H1 (cell line): ENCODE measurements at regions not wholly inside any gene's neighbourhood (a gene's known extent, or its start where the extent isn't known, plus 50 kb on each side); places are given as distances from the start of the nearest gene placed in this dataset.

Source experiments
- BCL11A ChIP-seq, 2 experiments: IDR thresholded peaks; one replicate each; pipeline ENCODE4 v1.6.1; 2011; ENCODE audit warnings: low read depth in 2 of 2, low read length in 2 of 2, mild to moderate bottlenecking in 2 of 2
- CTBP2 ChIP-seq: IDR thresholded peaks from 2 replicates; pipeline ENCODE4 v1.7.0; 2011; ENCODE audit warnings: borderline replicate concordance, mild to moderate bottlenecking, moderate library complexity, mixed read lengths, low read length; ENCODE audit not compliant: insufficient read depth, insufficient read length
- HDAC2 ChIP-seq, 2 experiments: fragments of 300-600 bp in 1 of 2; sonication (generic) in 1 of 2; IDR thresholded peaks; 2 replicates each; pipeline ENCODE4 v1.6.1; 2011 to 2012; ENCODE audit warnings: low read depth in 2 of 2, low read length in 2 of 2, mild to moderate bottlenecking in 2 of 2, moderate library complexity in 2 of 2, borderline replicate concordance in 1 of 2, inconsistent platforms in 1 of 2
- JUND ChIP-seq: IDR thresholded peaks from 2 replicates; pipeline ENCODE4 v1.6.1; 2011; ENCODE audit warnings: mild to moderate bottlenecking, improper control_type of control experiment, low read length
- NANOG ChIP-seq: IDR thresholded peaks from 2 replicates; pipeline ENCODE4 v1.6.1; 2011; ENCODE audit warnings: low read length, low read depth, mild to moderate bottlenecking, inconsistent platforms; ENCODE audit not compliant: insufficient read depth, poor library complexity, severe bottlenecking
- POU5F1 ChIP-seq: IDR thresholded peaks from 2 replicates; pipeline ENCODE4 v1.6.1; 2011; ENCODE audit warnings: low read depth, mild to moderate bottlenecking, low read length, moderate library complexity
- RAD21 ChIP-seq, 2 experiments: IDR thresholded peaks in 1 of 2; conservative IDR thresholded peaks in 1 of 2; 2 replicates each; pipeline ENCODE4 v1.6.1; 2011; ENCODE audit warnings: low read depth in 2 of 2, low read length in 2 of 2, improper control_type of control experiment in 1 of 2, inconsistent platforms in 1 of 2, mild to moderate bottlenecking in 1 of 2, moderate library complexity in 1 of 2
- SIN3A ChIP-seq, 2 experiments: IDR thresholded peaks in 1 of 2; conservative IDR thresholded peaks in 1 of 2; 2 replicates each; pipeline ENCODE4 v1.6.1; 2011 to 2012; ENCODE audit warnings: low read length in 2 of 2, improper control_type of control experiment in 1 of 2, low read depth in 1 of 2, mild to moderate bottlenecking in 1 of 2
- TEAD4 ChIP-seq: IDR thresholded peaks from 2 replicates; pipeline ENCODE4 v1.6.1; 2012; ENCODE audit warnings: low read depth, low read length, inconsistent platforms, mixed read lengths
- TF ChIP-seq, protein P1 (sequence below): fragments of 300-600 bp; sonication (generic); IDR thresholded peaks from 2 replicates; pipeline ENCODE4 v1.7.1; 2012; ENCODE audit warnings: low read length, moderate library complexity, mild to moderate bottlenecking, inconsistent platforms; ENCODE audit not compliant: insufficient replicate concordance

DNA sequence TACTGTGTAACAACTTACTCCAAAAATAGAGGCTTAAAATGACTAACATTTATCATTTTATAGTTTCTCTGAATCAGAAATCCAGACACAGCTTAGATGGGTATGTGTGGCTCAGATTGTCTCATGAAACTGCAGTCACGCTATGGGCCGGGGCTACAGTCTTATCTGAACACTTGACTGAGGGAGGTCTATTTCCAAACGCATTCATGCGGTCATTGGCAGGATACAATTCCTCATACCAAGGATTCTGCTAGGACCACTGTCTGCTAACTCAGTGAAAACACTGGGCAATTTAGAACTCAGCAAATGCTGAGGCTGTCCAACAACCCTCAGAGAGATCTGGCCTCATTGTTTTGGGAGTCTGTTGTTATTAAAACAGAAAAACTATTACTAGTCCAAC, 178.6 kb downstream of the TBX15 start (continued):
- TF ChIP-seq, protein P1, sequence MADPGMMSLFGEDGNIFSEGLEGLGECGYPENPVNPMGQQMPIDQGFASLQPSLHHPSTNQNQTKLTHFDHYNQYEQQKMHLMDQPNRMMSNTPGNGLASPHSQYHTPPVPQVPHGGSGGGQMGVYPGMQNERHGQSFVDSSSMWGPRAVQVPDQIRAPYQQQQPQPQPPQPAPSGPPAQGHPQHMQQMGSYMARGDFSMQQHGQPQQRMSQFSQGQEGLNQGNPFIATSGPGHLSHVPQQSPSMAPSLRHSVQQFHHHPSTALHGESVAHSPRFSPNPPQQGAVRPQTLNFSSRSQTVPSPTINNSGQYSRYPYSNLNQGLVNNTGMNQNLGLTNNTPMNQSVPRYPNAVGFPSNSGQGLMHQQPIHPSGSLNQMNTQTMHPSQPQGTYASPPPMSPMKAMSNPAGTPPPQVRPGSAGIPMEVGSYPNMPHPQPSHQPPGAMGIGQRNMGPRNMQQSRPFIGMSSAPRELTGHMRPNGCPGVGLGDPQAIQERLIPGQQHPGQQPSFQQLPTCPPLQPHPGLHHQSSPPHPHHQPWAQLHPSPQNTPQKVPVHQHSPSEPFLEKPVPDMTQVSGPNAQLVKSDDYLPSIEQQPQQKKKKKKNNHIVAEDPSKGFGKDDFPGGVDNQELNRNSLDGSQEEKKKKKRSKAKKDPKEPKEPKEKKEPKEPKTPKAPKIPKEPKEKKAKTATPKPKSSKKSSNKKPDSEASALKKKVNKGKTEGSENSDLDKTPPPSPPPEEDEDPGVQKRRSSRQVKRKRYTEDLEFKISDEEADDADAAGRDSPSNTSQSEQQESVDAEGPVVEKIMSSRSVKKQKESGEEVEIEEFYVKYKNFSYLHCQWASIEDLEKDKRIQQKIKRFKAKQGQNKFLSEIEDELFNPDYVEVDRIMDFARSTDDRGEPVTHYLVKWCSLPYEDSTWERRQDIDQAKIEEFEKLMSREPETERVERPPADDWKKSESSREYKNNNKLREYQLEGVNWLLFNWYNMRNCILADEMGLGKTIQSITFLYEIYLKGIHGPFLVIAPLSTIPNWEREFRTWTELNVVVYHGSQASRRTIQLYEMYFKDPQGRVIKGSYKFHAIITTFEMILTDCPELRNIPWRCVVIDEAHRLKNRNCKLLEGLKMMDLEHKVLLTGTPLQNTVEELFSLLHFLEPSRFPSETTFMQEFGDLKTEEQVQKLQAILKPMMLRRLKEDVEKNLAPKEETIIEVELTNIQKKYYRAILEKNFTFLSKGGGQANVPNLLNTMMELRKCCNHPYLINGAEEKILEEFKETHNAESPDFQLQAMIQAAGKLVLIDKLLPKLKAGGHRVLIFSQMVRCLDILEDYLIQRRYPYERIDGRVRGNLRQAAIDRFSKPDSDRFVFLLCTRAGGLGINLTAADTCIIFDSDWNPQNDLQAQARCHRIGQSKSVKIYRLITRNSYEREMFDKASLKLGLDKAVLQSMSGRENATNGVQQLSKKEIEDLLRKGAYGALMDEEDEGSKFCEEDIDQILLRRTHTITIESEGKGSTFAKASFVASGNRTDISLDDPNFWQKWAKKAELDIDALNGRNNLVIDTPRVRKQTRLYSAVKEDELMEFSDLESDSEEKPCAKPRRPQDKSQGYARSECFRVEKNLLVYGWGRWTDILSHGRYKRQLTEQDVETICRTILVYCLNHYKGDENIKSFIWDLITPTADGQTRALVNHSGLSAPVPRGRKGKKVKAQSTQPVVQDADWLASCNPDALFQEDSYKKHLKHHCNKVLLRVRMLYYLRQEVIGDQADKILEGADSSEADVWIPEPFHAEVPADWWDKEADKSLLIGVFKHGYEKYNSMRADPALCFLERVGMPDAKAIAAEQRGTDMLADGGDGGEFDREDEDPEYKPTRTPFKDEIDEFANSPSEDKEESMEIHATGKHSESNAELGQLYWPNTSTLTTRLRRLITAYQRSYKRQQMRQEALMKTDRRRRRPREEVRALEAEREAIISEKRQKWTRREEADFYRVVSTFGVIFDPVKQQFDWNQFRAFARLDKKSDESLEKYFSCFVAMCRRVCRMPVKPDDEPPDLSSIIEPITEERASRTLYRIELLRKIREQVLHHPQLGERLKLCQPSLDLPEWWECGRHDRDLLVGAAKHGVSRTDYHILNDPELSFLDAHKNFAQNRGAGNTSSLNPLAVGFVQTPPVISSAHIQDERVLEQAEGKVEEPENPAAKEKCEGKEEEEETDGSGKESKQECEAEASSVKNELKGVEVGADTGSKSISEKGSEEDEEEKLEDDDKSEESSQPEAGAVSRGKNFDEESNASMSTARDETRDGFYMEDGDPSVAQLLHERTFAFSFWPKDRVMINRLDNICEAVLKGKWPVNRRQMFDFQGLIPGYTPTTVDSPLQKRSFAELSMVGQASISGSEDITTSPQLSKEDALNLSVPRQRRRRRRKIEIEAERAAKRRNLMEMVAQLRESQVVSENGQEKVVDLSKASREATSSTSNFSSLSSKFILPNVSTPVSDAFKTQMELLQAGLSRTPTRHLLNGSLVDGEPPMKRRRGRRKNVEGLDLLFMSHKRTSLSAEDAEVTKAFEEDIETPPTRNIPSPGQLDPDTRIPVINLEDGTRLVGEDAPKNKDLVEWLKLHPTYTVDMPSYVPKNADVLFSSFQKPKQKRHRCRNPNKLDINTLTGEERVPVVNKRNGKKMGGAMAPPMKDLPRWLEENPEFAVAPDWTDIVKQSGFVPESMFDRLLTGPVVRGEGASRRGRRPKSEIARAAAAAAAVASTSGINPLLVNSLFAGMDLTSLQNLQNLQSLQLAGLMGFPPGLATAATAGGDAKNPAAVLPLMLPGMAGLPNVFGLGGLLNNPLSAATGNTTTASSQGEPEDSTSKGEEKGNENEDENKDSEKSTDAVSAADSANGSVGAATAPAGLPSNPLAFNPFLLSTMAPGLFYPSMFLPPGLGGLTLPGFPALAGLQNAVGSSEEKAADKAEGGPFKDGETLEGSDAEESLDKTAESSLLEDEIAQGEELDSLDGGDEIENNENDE = no peak
- TF ChIP-seq TEAD4 (no peak), POU5F1 (no peak), BCL11A (IDR thresholded peaks at IDR 0.05; ENCODE audit: low read depth in 2 of 2, low read length in 2 of 2) (no peak), SIN3A (conservative IDR thresholded peaks at IDR 0.05 in 1 of 2, IDR thresholded peaks at IDR 0.05 in 1 of 2; ENCODE audit: low read depth in 1 of 2, low read length in 2 of 2) (no peak), JUND (no peak), CTBP2 (no peak), NANOG (no peak), HDAC2 (IDR thresholded peaks at IDR 0.05; ENCODE audit: borderline replicate concordance in 1 of 2, low read depth in 2 of 2, low read length in 2 of 2) (no peak), RAD21 (IDR thresholded peaks at IDR 0.05 in 1 of 2, conservative IDR thresholded peaks at IDR 0.05 in 1 of 2; ENCODE audit: low read depth in 2 of 2, low read length in 2 of 2) (no peak)
